ENCODE measurements at regions not wholly inside any gene's neighbourhood (a gene's known extent, or its start where the extent isn't known, plus 50 kb on each side); places are given as distances from the start of the nearest gene placed in this dataset.

- Histone ChIP-seq H3K4me3 (no peak overlapping the region), H3K9me3 (replicated peaks) (no peaks in the 10 kb centered on the region), H3K4me1 (peaks cover 37% of the 10 kb centered on the region), H3K36me3 (no peaks in the 10 kb centered on the region), H3K27ac (replicated peaks) (peak overlapping the region; percentile 94), H3K27me3 (ENCODE audit: low read depth) (peaks cover 4% of the 10 kb centered on the region)
- no peak for TF ChIP-seq CTCF (IDR thresholded peaks at IDR 0.05; ENCODE audit: borderline replicate concordance)
- DNase-seq = peak; percentile 87
- intact Hi-C loops (cut with micrococcal nuclease) = no loop called here
Observed at GRCh38 chr10:78408671-78409472, 375.2 kb downstream of the RPS24 start.

- peaks cover 37% of the 10 kb centered on the region for H3K4me1 ChIP-seq
- no peak for TF ChIP-seq CTCF (IDR thresholded peaks at IDR 0.05; ENCODE audit: borderline replicate concordance)
Observed at GRCh38 chr10:78410046-78410965, 376.6 kb downstream of the RPS24 start.

GRCh38 chr10:78411716-78412115, 378.1 kb downstream of the RPS24 start:
- H3K27ac ChIP-seq (replicated peaks) = no peak overlapping the region
- H3K9me3 ChIP-seq (replicated peaks) = no peaks in the 10 kb centered on the region
- no peak overlapping the region for H3K4me3 ChIP-seq
- peaks cover 29% of the 10 kb centered on the region for H3K4me1 ChIP-seq
- peaks cover 2% of the 10 kb centered on the region for H3K27me3 ChIP-seq (ENCODE audit: low read depth)
- no peaks in the 10 kb centered on the region for H3K36me3 ChIP-seq
- intact Hi-C loops (cut with micrococcal nuclease) = no loop called here
- no peak for DNase-seq
- no peak for TF ChIP-seq CTCF (IDR thresholded peaks at IDR 0.05; ENCODE audit: borderline replicate concordance)

More at GRCh38 chr10:78410046-78410965, 376.6 kb downstream of the RPS24 start:
- Histone ChIP-seq H3K27ac (replicated peaks) (no peak overlapping the region), H3K4me3 (no peak overlapping the region), H3K27me3 (ENCODE audit: low read depth) (peaks cover 4% of the 10 kb centered on the region), H3K36me3 (no peaks in the 10 kb centered on the region), H3K9me3 (replicated peaks) (no peaks in the 10 kb centered on the region)
- intact Hi-C loops (cut with micrococcal nuclease) = no loop called here
- no peak for DNase-seq

- H3K36me3 ChIP-seq = no peaks in the 10 kb centered on the region
- no peak overlapping the region for H3K27ac ChIP-seq (replicated peaks)
- H3K4me1 ChIP-seq = peaks cover 20% of the 10 kb centered on the region
- no peak overlapping the region for H3K4me3 ChIP-seq
- DNase-seq = no peak
- no peaks in the 10 kb centered on the region for H3K27me3 ChIP-seq (ENCODE audit: low read depth)
- H3K9me3 ChIP-seq (replicated peaks) = no peaks in the 10 kb centered on the region
- TF ChIP-seq CTCF (IDR thresholded peaks at IDR 0.05; ENCODE audit: borderline replicate concordance) = no peak
- intact Hi-C loops (cut with micrococcal nuclease) = no loop called here
Observed at GRCh38 chr10:78412605-78413004, 378.9 kb downstream of the RPS24 start.

- no peak for TF ChIP-seq CTCF (IDR thresholded peaks at IDR 0.05; ENCODE audit: borderline replicate concordance)
- DNase-seq = no peak
- H3K36me3 ChIP-seq = no peaks in the 10 kb centered on the region
- no peak overlapping the region for H3K4me3 ChIP-seq
- no peaks in the 10 kb centered on the region for H3K27me3 ChIP-seq (ENCODE audit: low read depth)
- no peaks in the 10 kb centered on the region for H3K9me3 ChIP-seq (replicated peaks)
- no peak overlapping the region for H3K27ac ChIP-seq (replicated peaks)
- intact Hi-C loops (cut with micrococcal nuclease) = no loop called here
- H3K4me1 ChIP-seq = peaks cover 12% of the 10 kb centered on the region
Observed at GRCh38 chr10:78413076-78414055, 379.7 kb downstream of the RPS24 start.
